Adrenal gland (tissue), 5 donors: ENCODE measurements at regions not wholly inside any gene's neighbourhood (a gene's known extent, or its start where the extent isn't known, plus 50 kb on each side); places are given as distances from the start of the nearest gene placed in this dataset.

Source experiments
- CTCF ChIP-seq, 6 experiments: fragments of 450-650 bp in 4 of 6; fragments of 200-600 bp in 2 of 6; sonication (generic) in 1 of 6; IDR thresholded peaks; 1 replicate in 5 of 6; 2 replicates in 1 of 6; pipeline versions ENCODE4 v1.5.1 to v1.8.0; 2016 to 2021; ENCODE audit warnings: antibody characterized with exemption in 6 of 6, mild to moderate bottlenecking in 2 of 6, moderate library complexity in 1 of 6
- POLR2A ChIP-seq, 2 donors: fragments of 450-650 bp; IDR thresholded peaks; one replicate each; pipeline ENCODE4 v1.6.1; 2017; ENCODE audit warnings: antibody characterized with exemption in 2 of 2, mild to moderate bottlenecking in 2 of 2, moderate library complexity in 1 of 2
- donor health status: DM: no; HTN: no; CAD: no.

DNA sequence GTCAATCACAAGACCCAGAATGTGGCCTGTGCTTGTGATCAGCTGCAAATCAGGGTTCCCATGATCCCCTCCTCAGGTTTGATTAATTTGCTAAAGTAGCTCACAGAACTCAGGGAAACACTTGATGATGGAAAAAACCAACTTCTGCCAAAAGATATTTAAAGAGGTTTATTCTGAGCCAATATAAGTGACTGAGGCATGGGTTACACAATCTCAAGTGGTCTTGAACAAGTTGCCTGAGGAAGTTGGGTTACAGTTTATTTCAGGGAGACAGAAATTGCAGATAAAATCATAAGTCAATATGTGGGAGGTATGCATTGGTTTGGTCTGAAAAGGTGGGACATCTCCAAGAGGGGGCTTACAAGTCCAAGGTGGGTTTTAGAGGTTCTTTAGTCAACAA lies 243.1 kb downstream of the S1PR1 start:
- no peak for TF ChIP-seq CTCF (IDR thresholded peaks at IDR 0.05)
- no peak for TF ChIP-seq POLR2A (IDR thresholded peaks at IDR 0.05)
